Lower leg skin (tissue), 4 donors: ENCODE measurements at regions not wholly inside any gene's neighbourhood (a gene's known extent, or its start where the extent isn't known, plus 50 kb on each side); places are given as distances from the start of the nearest gene placed in this dataset.

Experiments
- DNase-seq, 2 donors: peaks; one replicate each; pipeline ENCODE4 v3.0.0-alpha.2; 2019; ENCODE audit warnings: low spot score in 2 of 2
- H3K4me3 ChIP-seq: fragments of 200-600 bp; sonication (generic); 2 replicates; pipeline ENCODE4 v1.5.1; 2017; ENCODE audit warnings: mild to moderate bottlenecking, low read depth; ENCODE audit not compliant: poor library complexity, severe bottlenecking
- CTCF ChIP-seq, 3 donors: fragments of 450-650 bp; IDR thresholded peaks; one replicate each; pipeline ENCODE4 v1.5.1; 2016; ENCODE audit warnings: antibody characterized with exemption in 3 of 3, mild to moderate bottlenecking in 3 of 3, moderate library complexity in 2 of 3
- POLR2A ChIP-seq, 2 donors: fragments of 450-650 bp; IDR thresholded peaks; one replicate each; pipeline ENCODE4 v1.6.1; 2016 to 2017; ENCODE audit warnings: antibody characterized with exemption in 2 of 2, mild to moderate bottlenecking in 1 of 2, moderate library complexity in 1 of 2
- WGBS, 2 donors: methylation state at CpG; one replicate each; pipeline ENCODE4 v1.1.5; 2018; 5-methylcytosine and 5-hydroxymethylcytosine counted together
- intact Hi-C: fragments of 100-400 bp; cut with DNase I; formaldehyde crosslinking; loops from one replicate; pipeline ENCODE4 v1.15.0; 2023; ENCODE audit warnings: low total_unique reads

- intact Hi-C loops: no loop called here
- 57% methylated on average over 3 of the region's 3 CpGs for WGBS, 2 donors
- no peak overlapping the region for H3K4me3 ChIP-seq
- no peak for DNase-seq
- TF ChIP-seq POLR2A (IDR thresholded peaks at IDR 0.05): no peak
- no peak for TF ChIP-seq CTCF (IDR thresholded peaks at IDR 0.05)
Observed at GRCh38 chr4:174397366-174398155, 113.8 kb downstream of the CEP44 start.

- TF ChIP-seq CTCF (IDR thresholded peaks at IDR 0.05) (no peak), POLR2A (IDR thresholded peaks at IDR 0.05) (no peak)
- DNase-seq: no peak
- H3K4me3 ChIP-seq: no peak overlapping the region
- intact Hi-C loops: no loop called here
- WGBS, 2 donors: 51 to 62% methylated on average over 5 of the region's 5 CpGs
Observed at GRCh38 chr4:174396599-174397110, 112.9 kb downstream of the CEP44 start.

GRCh38 chr4:174394915-174395314, 111.2 kb downstream of the CEP44 start:
- TF ChIP-seq POLR2A (IDR thresholded peaks at IDR 0.05) (no peak), CTCF (IDR thresholded peaks at IDR 0.05) (no peak)
- WGBS, 2 donors: 47 to 54% methylated on average over 2 of the region's 2 CpGs
- H3K4me3 ChIP-seq: no peak overlapping the region
- intact Hi-C loops: no loop called here
- DNase-seq: no peak

- TF ChIP-seq POLR2A (IDR thresholded peaks at IDR 0.05) (no peak), CTCF (IDR thresholded peaks at IDR 0.05) (no peak)
- no peak overlapping the region for H3K4me3 ChIP-seq
- 56 to 72% methylated on average over 1 of the region's 1 CpG for WGBS, 2 donors
- DNase-seq: no peak
- intact Hi-C loops: no loop called here
Observed at GRCh38 chr4:174389439-174389838, 105.7 kb downstream of the CEP44 start.

- no peak overlapping the region for H3K4me3 ChIP-seq
- DNase-seq: no peak
- TF ChIP-seq POLR2A (IDR thresholded peaks at IDR 0.05) (no peak), CTCF (IDR thresholded peaks at IDR 0.05) (no peak)
- intact Hi-C loops: no loop called here
Observed at GRCh38 chr4:174388461-174389145, 104.9 kb downstream of the CEP44 start.
